Neuronal stem cell (in vitro differentiated cells): ENCODE measurements at regions not wholly inside any gene's neighbourhood (a gene's known extent, or its start where the extent isn't known, plus 50 kb on each side); places are given as distances from the start of the nearest gene placed in this dataset.
"Not testable (repeated sequence)": the region's sequence is repeated elsewhere in the genome, so short reads cannot be mapped to it uniquely, and the experiment has no call there.

Experiments
- DNase-seq: peaks from one replicate; pipeline ENCODE4 v3.0.0-alpha.2; 2013; ENCODE audit warnings: low spot score
- H2AFZ ChIP-seq: one replicate; pipeline ENCODE4 v1.6.1; 2013; ENCODE audit warnings: mild to moderate bottlenecking, low read length, inconsistent platforms
- H2AK5ac ChIP-seq: 2 replicates; pipeline ENCODE4 v1.6.1; 2013; ENCODE audit warnings: low read depth, mild to moderate bottlenecking, inconsistent platforms, low read length, moderate library complexity, mixed read lengths
- H2BK120ac ChIP-seq: 2 replicates; pipeline ENCODE4 v1.6.1; 2013; ENCODE audit warnings: low read depth, mild to moderate bottlenecking, inconsistent platforms, low read length, moderate library complexity, mixed read lengths
- H2BK12ac ChIP-seq: one replicate; pipeline ENCODE4 v1.6.1; 2013; ENCODE audit warnings: low read length, inconsistent platforms
- H2BK15ac ChIP-seq: 2 replicates; pipeline ENCODE4 v1.6.1; 2013; ENCODE audit warnings: mild to moderate bottlenecking, low read length, inconsistent platforms, mixed read lengths
- H2BK5ac ChIP-seq: one replicate; pipeline ENCODE4 v1.6.1; 2013; ENCODE audit warnings: inconsistent platforms, mild to moderate bottlenecking, low read length, moderate library complexity
- H3K14ac ChIP-seq: one replicate; pipeline ENCODE4 v1.6.1; 2013; ENCODE audit warnings: low read length, inconsistent platforms
- H3K18ac ChIP-seq: 2 replicates; pipeline ENCODE4 v1.6.1; 2013; ENCODE audit warnings: low read length, inconsistent platforms
- H3K23ac ChIP-seq: 2 replicates; pipeline ENCODE4 v1.6.1; 2013; ENCODE audit warnings: low read depth, mild to moderate bottlenecking, mixed read lengths, low read length, inconsistent platforms; ENCODE audit not compliant: poor library complexity
- H3K27ac ChIP-seq: replicated peaks from 3 replicates; pipeline ENCODE4 v1.5.1; 2013; ENCODE audit warnings: low read length, inconsistent platforms
- H3K27me3 ChIP-seq, 3 experiments: 2 replicates each; pipeline ENCODE4 v1.6.1; 2013; ENCODE audit warnings: low read length in 3 of 3, mild to moderate bottlenecking in 2 of 3, inconsistent platforms in 1 of 3, low read depth in 1 of 3, mixed read lengths in 1 of 3, moderate library complexity in 1 of 3; ENCODE audit not compliant: control insufficient read depth in 3 of 3, insufficient read depth in 3 of 3
- H3K36me3 ChIP-seq, 2 donors: replicated peaks in 1 of 2; 2 replicates each; pipeline ENCODE4 v1.6.1; 2013; ENCODE audit warnings: low read length in 2 of 2; ENCODE audit not compliant: control insufficient read depth in 2 of 2, insufficient read depth in 2 of 2
- H3K4ac ChIP-seq: 2 replicates; pipeline ENCODE4 v1.6.1; 2013; ENCODE audit warnings: inconsistent platforms, mild to moderate bottlenecking, low read length, moderate library complexity
- H3K4me1 ChIP-seq, 2 donors: 1 replicate in 1 of 2; 2 replicates in 1 of 2; pipeline ENCODE4 v1.6.1; 2013; ENCODE audit warnings: low read length in 2 of 2, low read depth in 1 of 2; ENCODE audit not compliant: control insufficient read depth in 2 of 2, insufficient read depth in 1 of 2
- H3K4me2 ChIP-seq: one replicate; pipeline ENCODE4 v1.6.1; 2013; ENCODE audit warnings: mild to moderate bottlenecking, low read length, inconsistent platforms; ENCODE audit not compliant: insufficient read depth, poor library complexity, severe bottlenecking
- H3K4me3 ChIP-seq, 2 donors: 2 replicates each; pipeline ENCODE4 v1.5.1; 2013; ENCODE audit warnings: low read length in 2 of 2, mild to moderate bottlenecking in 2 of 2, inconsistent platforms in 1 of 2, moderate library complexity in 1 of 2
- H3K79me1 ChIP-seq: one replicate; pipeline ENCODE4 v1.6.1; 2013; ENCODE audit warnings: low read depth, mild to moderate bottlenecking, inconsistent platforms, low read length, moderate library complexity
- H3K9ac ChIP-seq: one replicate; pipeline ENCODE4 v1.6.1; 2013; ENCODE audit warnings: mild to moderate bottlenecking, low read depth, low read length, inconsistent platforms; ENCODE audit not compliant: poor library complexity
- H3K9me3 ChIP-seq, 2 donors: replicated peaks in 1 of 2; 2 replicates each; pipeline versions ENCODE3 to v1.6.1; 2013; ENCODE audit warnings: low read length in 2 of 2, mild to moderate bottlenecking in 2 of 2, inconsistent platforms in 1 of 2, low read depth in 1 of 2, mixed read lengths in 1 of 2, moderate library complexity in 1 of 2; ENCODE audit not compliant: control insufficient read depth in 2 of 2, insufficient read depth in 1 of 2
- H4K8ac ChIP-seq: one replicate; pipeline ENCODE4 v1.6.1; 2013; ENCODE audit warnings: low read depth, mild to moderate bottlenecking, inconsistent platforms, low read length, moderate library complexity
- H4K91ac ChIP-seq: one replicate; pipeline ENCODE4 v1.6.1; 2013; ENCODE audit warnings: low read length, low read depth, mild to moderate bottlenecking, inconsistent platforms; ENCODE audit not compliant: poor library complexity
- WGBS, 2 donors: extraction: QIAGEN DNeasy Blood & Tissue Kit; methylation state at CpG; one replicate each; pipeline ENCODE4 v1.1.7; 2013; ENCODE audit warnings: missing lambda C conversion rate in 2 of 2, mixed read lengths in 1 of 2; ENCODE audit not compliant: insufficient read length in 2 of 2, insufficient replicate concordance in 1 of 2; ENCODE audit errors: extremely low coverage in 2 of 2; 5-methylcytosine and 5-hydroxymethylcytosine counted together

DNA sequence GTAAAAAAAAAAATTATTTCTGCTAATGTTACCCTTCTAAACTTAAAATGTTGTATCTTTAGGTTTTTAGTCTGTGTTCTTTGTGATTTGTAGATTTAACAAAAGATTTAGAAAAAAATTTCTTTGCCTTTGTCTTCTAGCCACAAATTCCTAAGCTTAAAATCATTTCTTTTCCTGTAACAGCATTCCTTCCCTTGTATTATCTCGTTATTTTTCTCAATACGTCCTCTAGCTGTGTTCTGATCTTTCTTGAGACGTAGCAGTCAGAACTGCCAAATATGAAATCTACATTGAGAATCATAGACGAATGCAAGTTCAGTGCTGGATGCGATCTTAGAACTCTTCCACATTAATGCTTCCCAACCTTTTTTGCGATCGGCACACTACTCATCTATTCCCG lies 283.1 kb downstream of the UTRN start:
- Histone ChIP-seq H3K9ac (no peak overlapping the region), H2BK120ac (no peak overlapping the region), H4K8ac (no peak overlapping the region), H3K4me3 (no peak overlapping the region), H3K27ac (no peak overlapping the region), H3K23ac (no peak overlapping the region), H2AK5ac (no peak overlapping the region), H3K36me3 (peaks cover 0 to 8% of the 10 kb centered on the region in 2 donors), H3K27me3 (no peaks in the 10 kb centered on the region), H3K18ac (no peak overlapping the region), H3K4ac (no peak overlapping the region), H3K9me3 (no peaks in the 10 kb centered on the region), H3K4me1 (no peaks in the 10 kb centered on the region), H3K4me2 (no peak overlapping the region), H4K91ac (no peak overlapping the region), H3K79me1 (no peaks in the 10 kb centered on the region), H2AFZ (no peak overlapping the region), H3K14ac (no peak overlapping the region), H2BK15ac (no peak overlapping the region), H2BK5ac (no peak overlapping the region), H2BK12ac (no peak overlapping the region)
- DNase-seq, result no peak
- 100% methylated on average over 1 of the region's 8 CpGs; no CpG with 5 or more reads in 1 of the 2 donors for WGBS, 2 donors

DNA sequence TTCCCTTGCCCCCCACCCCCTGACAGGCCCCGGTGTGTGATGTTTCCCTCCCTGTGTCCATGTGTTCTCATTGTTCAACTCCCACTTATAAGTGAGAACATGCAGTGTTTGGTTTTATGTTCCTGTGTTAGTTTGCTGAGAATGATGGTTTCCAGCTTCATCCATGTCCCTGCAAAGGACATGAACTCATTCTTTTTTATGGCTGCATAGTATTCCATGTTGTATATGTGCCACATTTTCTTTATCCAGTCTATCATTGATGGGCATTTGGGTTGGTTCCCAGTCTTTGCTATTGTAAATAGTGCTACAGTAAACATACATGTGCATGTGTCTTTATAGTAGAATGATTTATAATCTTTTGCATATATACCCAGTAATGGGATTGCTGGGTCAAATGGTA lies 287.4 kb downstream of the UTRN start:
- H2BK15ac ChIP-seq, result not testable (repeated sequence)

DNA sequence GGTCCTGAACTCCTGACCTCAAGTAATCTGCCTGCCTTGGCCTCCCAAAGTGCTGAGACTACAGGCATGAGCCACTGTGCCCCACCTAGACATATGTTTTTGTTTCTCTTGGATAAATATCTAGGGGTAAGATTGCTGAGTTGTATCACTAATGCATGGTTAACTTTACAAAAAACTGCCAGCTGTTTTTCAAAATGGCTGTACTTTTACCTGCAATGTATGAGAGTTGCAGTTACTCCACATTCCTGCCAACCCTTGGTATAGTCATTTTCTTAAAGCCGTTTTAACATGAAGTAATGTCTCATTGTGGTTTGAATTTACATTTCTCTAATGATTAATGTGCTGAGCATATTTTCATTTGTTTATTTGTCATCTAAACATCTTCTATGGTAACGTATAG lies 289.7 kb downstream of the UTRN start:
- no peak overlapping the region for H4K91ac ChIP-seq
- no peaks in the 10 kb centered on the region for H3K9me3 ChIP-seq
- no peak overlapping the region for H4K8ac ChIP-seq
- H3K18ac ChIP-seq, result no peak overlapping the region
- no peak overlapping the region for H2BK12ac ChIP-seq
- no peak overlapping the region for H3K9ac ChIP-seq
- no peak overlapping the region for H3K27ac ChIP-seq
- H2AK5ac ChIP-seq, result no peak overlapping the region
- H3K36me3 ChIP-seq, result peaks cover 0 to 27% of the 10 kb centered on the region in 2 donors
- no peak overlapping the region for H3K23ac ChIP-seq
- DNase-seq, result no peak
- H2BK5ac ChIP-seq, result no peak overlapping the region
- no peaks in the 10 kb centered on the region for H3K79me1 ChIP-seq
- no peak overlapping the region for H2BK15ac ChIP-seq
- no peak overlapping the region for H2AFZ ChIP-seq
- H3K4ac ChIP-seq, result no peak overlapping the region
- no peak overlapping the region for H3K4me2 ChIP-seq
- no CpG with 5 or more reads among the region's 2 CpGs for WGBS, 2 donors
- H3K4me1 ChIP-seq, result no peaks in the 10 kb centered on the region
- H2BK120ac ChIP-seq, result no peak overlapping the region
- no peaks in the 10 kb centered on the region for H3K27me3 ChIP-seq
- no peak overlapping the region for H3K4me3 ChIP-seq
- no peak overlapping the region for H3K14ac ChIP-seq

More for the DNA sequence above, 287.4 kb downstream of the UTRN start:
- H3K23ac ChIP-seq, H3K4ac ChIP-seq, DNase-seq, H2AK5ac ChIP-seq, H3K4me2 ChIP-seq, H2BK5ac ChIP-seq, H2AFZ ChIP-seq, H4K8ac ChIP-seq, H3K79me1 ChIP-seq, H3K27ac ChIP-seq, H3K4me1 ChIP-seq, H2BK120ac ChIP-seq, H3K14ac ChIP-seq, H2BK12ac ChIP-seq, H3K9ac ChIP-seq, H3K18ac ChIP-seq, H3K9me3 ChIP-seq, H4K91ac ChIP-seq, H3K27me3 ChIP-seq, H3K4me3 ChIP-seq: not testable (repeated sequence)
- WGBS, 2 donors, result no CpG with 5 or more reads among the region's 1 CpG
- peaks cover 0 to 19% of the 10 kb centered on the region in 2 donors for H3K36me3 ChIP-seq

DNA sequence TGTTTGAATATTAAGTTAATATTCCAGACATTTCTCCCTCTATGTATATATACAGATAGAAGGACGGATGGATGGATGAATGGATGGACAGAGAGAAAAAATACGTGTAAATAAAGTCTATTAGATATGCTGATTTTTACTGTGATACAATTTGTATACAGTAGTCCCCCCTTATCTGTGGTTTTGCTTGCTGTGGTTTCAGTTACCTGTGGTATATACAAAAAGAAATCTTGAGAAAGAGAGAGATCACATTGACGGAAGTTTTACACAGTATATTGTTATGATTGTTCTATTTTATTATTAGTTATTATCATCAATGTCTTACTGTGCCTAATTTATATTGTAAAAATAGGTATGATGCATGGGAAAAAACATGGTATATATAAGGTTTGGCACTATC lies 290.2 kb downstream of the UTRN start:
- H3K4me2 ChIP-seq, result no peak overlapping the region
- H3K9me3 ChIP-seq, result no peaks in the 10 kb centered on the region
- H2BK120ac ChIP-seq, result no peak overlapping the region
- H3K9ac ChIP-seq, result no peak overlapping the region
- no peak overlapping the region for H2BK15ac ChIP-seq
- no peak overlapping the region for H3K4me3 ChIP-seq
- H2BK5ac ChIP-seq, result no peak overlapping the region
- H3K27me3 ChIP-seq, result no peaks in the 10 kb centered on the region
- H3K36me3 ChIP-seq, result peaks cover 2 to 26% of the 10 kb centered on the region in 2 donors
- H3K4me1 ChIP-seq, result no peaks in the 10 kb centered on the region
- no CpG with 5 or more reads among the region's 3 CpGs for WGBS, 2 donors
- H3K4ac ChIP-seq, result no peak overlapping the region
- no peak overlapping the region for H3K23ac ChIP-seq
- no peak overlapping the region for H2AK5ac ChIP-seq
- H2AFZ ChIP-seq, result no peak overlapping the region
- H3K79me1 ChIP-seq, result no peaks in the 10 kb centered on the region
- no peak overlapping the region for H4K91ac ChIP-seq
- H2BK12ac ChIP-seq, result no peak overlapping the region
- no peak overlapping the region for H3K27ac ChIP-seq
- H4K8ac ChIP-seq, result no peak overlapping the region
- no peak overlapping the region for H3K18ac ChIP-seq
- no peak overlapping the region for H3K14ac ChIP-seq
- no peak for DNase-seq
